HG02642 (cell line): ENCODE measurements at regions not wholly inside any gene's neighbourhood (a gene's known extent, or its start where the extent isn't known, plus 50 kb on each side); places are given as distances from the start of the nearest gene placed in this dataset.

Experiments
- ATAC-seq: cut with Tn5 transposase; IDR thresholded peaks from one replicate; pipeline ENCODE4 v1.9.1; 2021; ENCODE audit warnings: mild to moderate bottlenecking; ENCODE audit not compliant: unreplicated experiment, poor library complexity

- no peak for ATAC-seq
Measured at GRCh38 chr1:82240571-82240970, 439.8 kb downstream of the ADGRL2 start.

GRCh38 chr1:82230667-82231066, 429.9 kb downstream of the ADGRL2 start:
- no peak for ATAC-seq

- no peak for ATAC-seq
Measured at GRCh38 chr1:82227306-82228095, 426.8 kb downstream of the ADGRL2 start.

GRCh38 chr1:82226186-82226505, 425.4 kb downstream of the ADGRL2 start:
- ATAC-seq, result no peak

GRCh38 chr1:82225421-82226185, 424.9 kb downstream of the ADGRL2 start:
- peak; percentile 75 for ATAC-seq

- no peak for ATAC-seq
Measured at GRCh38 chr1:82223091-82223490, 422.4 kb downstream of the ADGRL2 start.

- ATAC-seq, result no peak
Measured at GRCh38 chr1:82221721-82222120, 421.0 kb downstream of the ADGRL2 start.

GRCh38 chr1:82220754-82221153, 420.0 kb downstream of the ADGRL2 start:
- ATAC-seq, result no peak

GRCh38 chr1:82219841-82220240, 419.1 kb downstream of the ADGRL2 start:
- no peak for ATAC-seq

- ATAC-seq, result no peak
Measured at GRCh38 chr1:82218846-82219245, 418.1 kb downstream of the ADGRL2 start.

- no peak for ATAC-seq
Measured at GRCh38 chr1:82215853-82216175, 415.1 kb downstream of the ADGRL2 start.

- ATAC-seq, result no peak
Measured at GRCh38 chr1:82215056-82215852, 414.5 kb downstream of the ADGRL2 start.

- no peak for ATAC-seq
Measured at GRCh38 chr1:82214606-82215005, 413.9 kb downstream of the ADGRL2 start.

GRCh38 chr1:82197606-82198005, 396.9 kb downstream of the ADGRL2 start:
- no peak for ATAC-seq

- no peak for ATAC-seq
Measured at GRCh38 chr1:82195245-82195644, 394.5 kb downstream of the ADGRL2 start.

GRCh38 chr1:82185084-82185483, 384.4 kb downstream of the ADGRL2 start:
- ATAC-seq, result no peak

- ATAC-seq, result no peak
Measured at GRCh38 chr1:82181846-82182245, 381.1 kb downstream of the ADGRL2 start.

- ATAC-seq, result no peak
Measured at GRCh38 chr1:82179131-82179530, 378.4 kb downstream of the ADGRL2 start.

GRCh38 chr1:82177192-82177591, 376.5 kb downstream of the ADGRL2 start:
- no peak for ATAC-seq

GRCh38 chr1:82171955-82172354, 371.2 kb downstream of the ADGRL2 start:
- no peak for ATAC-seq

GRCh38 chr1:82168482-82168881, 367.7 kb downstream of the ADGRL2 start:
- ATAC-seq, result no peak
